Sciatic nerve (tissue), 2 donors: ENCODE measurements at regions not wholly inside any gene's neighbourhood (a gene's known extent, or its start where the extent isn't known, plus 50 kb on each side); places are given as distances from the start of the nearest gene placed in this dataset.

ENCODE experiments used
- ATAC-seq: fragments of 200-7000 bp; cut with Tn5 transposase; one replicate; pipeline ENCODE4 v1.9.1; 2020; ENCODE audit warnings: mild to moderate bottlenecking, moderate library complexity
- DNase-seq: peaks from one replicate; pipeline ENCODE4 v3.0.0-alpha.2; 2020; ENCODE audit warnings: low spot score
- intact Hi-C: fragments of 100-400 bp; cut with DNase I; formaldehyde crosslinking; loops from one replicate; pipeline ENCODE4 v1.14.2; 2022
- donor health status: DM: no; HTN: no; CAD: no.
- donor health status: DM: no; HTN: no; CAD: no.

DNA sequence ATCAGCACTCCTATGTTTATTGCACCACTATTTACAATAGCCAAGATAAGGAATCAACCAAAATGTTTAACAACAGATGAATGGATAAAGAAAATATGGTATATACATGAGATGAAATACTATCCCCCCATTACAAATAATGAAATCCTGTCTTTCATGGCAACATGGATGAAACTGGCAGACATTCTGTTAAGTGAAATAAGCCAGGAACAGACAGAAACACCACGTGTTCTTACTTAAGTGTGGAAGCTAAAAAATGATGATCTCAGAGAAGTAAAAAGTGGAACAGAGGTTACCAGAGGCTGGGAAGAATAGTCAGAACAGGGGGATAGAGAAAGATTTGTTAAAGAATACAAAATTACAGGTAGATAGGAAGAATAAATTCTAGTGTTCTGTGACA, 113.7 kb upstream of the MDM1 start:
- intact Hi-C loops: no loop called here
- DNase-seq: no peak
- ATAC-seq: no peak

- ATAC-seq (no peak), DNase-seq (no peak)
- intact Hi-C loops: no loop called here
Observed at GRCh38 chr12:68446384-68446783, 114.2 kb upstream of the MDM1 start.

DNA sequence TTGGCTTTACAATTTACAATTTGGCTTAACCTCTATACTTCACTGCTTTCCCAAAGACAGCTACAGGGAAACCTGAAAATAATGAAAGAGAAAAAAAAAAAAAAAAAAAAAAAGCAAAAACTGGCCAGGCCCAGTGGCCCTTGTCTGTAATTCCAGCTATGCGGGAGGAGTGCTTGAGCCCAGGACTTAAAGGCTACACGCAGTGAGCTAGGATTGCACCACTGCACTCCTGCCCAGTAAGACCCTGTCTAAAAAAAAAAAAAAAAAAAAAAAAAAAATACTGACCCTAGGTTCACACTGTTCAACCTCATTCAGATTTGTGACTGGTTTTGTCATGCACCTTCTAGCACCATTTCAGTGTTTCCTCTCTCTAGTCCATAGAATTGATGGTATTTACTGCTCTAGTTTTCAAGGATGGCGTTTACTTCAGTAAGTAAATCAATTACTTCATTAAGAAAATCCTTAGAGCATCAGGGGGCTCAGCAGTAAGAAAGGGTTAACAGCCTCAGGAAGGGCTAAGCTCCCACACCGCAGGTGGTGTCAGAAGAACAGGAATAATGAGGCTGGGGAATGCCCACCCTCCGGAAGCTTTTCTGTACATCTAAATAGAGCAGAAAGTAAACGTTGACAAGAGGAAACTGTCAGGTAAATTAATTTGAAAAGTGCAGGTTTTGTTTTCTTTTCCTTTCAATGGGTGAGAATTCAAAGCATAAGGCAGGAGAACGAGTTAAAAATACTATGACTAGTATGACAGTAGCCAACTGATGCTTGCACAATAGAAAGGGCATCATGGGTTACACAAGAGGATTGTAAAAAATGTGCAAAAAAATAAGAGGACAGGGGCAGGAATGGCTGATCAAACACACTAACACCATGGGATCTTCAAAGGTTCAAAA, 115.0 kb upstream of the MDM1 start:
- DNase-seq: no peak
- intact Hi-C loops: no loop called here
- peak; percentile 53 for ATAC-seq

GRCh38 chr12:68447797-68448260, 115.7 kb upstream of the MDM1 start:
- DNase-seq (no peak), ATAC-seq (no peak)
- intact Hi-C loops: no loop called here

- DNase-seq (no peak), ATAC-seq (no peak)
- intact Hi-C loops: no loop called here
Observed at GRCh38 chr12:68449196-68449595, 117.0 kb upstream of the MDM1 start.

DNA sequence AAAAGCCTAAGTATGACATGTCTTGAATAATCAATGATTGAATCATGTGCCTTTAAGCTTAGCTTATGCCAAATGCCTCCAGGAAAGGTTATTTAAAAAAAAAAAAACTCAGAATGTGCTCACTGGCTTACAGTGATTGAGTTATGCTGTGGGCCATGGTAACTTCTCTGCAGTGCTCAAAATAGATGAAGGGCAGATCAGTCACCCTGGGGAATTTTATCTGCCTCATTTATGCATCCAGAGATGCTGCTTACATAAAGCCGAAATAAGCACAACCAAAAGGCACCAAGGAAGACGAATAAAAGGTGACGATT, 118.7 kb upstream of the MDM1 start:
- DNase-seq (no peak), ATAC-seq (no peak)
- intact Hi-C loops: no loop called here

DNA sequence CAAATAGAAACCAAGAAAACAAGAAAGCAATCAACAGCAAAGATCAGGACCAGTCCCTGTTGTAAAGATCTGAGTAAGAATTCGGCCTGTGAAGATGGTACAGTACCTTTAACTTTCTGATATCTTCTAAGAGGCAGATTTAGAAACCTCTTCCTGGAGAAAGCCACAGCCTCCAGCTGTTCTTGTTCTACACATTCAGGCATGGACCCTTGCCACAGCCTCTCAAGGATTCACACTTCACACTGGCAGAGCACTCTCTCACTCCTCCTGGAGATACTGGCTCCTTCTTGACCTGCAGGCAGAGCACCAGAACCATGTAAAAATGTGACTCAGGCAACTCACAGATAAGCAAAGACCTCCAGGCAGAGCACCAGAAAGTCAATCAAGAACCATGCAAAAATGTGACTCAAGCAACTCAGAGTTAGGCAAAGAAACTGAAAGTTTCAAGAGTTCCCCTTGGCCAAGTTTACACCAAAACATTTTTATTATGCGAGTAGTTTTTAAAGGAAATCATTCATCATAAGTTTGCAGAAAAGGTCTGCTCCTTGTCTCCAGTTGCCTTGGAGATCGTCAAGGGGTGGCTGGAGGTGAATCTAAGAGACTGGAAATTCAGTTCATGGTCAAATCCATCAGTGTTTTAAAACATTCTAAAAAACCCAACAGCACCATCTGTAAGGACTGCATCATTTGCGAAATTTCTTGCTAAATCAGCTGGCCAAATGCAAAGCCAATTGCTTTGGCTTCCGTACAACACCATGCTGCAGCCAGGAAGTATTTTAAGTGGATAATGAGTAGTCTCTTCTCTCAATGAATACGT, 119.3 kb upstream of the MDM1 start:
- DNase-seq (peak; percentile 58), ATAC-seq (peak; percentile 82)
- intact Hi-C loops: no loop called here

- DNase-seq (no peak), ATAC-seq (peak; percentile 32)
- intact Hi-C loops: no loop called here
Observed at GRCh38 chr12:68452078-68452715, 120.0 kb upstream of the MDM1 start.

GRCh38 chr12:68453278-68453677, 121.1 kb upstream of the MDM1 start:
- no peak for ATAC-seq
- intact Hi-C loops: no loop called here
- no peak for DNase-seq

- no peak for DNase-seq
- ATAC-seq: no peak
- intact Hi-C loops: no loop called here
Observed at GRCh38 chr12:68453876-68454275, 121.7 kb upstream of the MDM1 start.

DNA sequence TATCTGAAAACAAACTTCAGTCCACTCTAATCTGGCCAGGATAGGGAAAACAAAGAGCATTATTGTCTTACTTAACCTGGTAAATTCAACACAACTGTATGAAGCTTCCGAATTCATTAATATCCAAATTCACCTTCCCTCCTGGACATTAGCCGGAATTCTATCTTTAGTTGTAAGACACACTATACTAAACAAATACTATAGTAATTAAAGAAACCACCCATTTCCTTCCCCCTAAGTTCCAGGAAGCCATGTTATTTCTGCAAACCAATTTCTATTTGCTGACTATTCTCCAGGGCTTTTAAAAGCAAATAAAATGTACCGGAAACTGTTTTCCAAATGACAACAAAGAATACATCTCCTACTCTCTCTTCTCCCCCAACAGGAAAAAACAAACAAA, 122.7 kb upstream of the MDM1 start:
- intact Hi-C loops: no loop called here
- no peak for ATAC-seq
- DNase-seq: no peak

GRCh38 chr12:68455691-68456345, 123.7 kb upstream of the MDM1 start:
- ATAC-seq (no peak), DNase-seq (no peak)
- intact Hi-C loops: no loop called here

- intact Hi-C loops: no loop called here
- ATAC-seq (no peak), DNase-seq (no peak)
Observed at GRCh38 chr12:68458866-68459265, 126.7 kb upstream of the MDM1 start.

DNA sequence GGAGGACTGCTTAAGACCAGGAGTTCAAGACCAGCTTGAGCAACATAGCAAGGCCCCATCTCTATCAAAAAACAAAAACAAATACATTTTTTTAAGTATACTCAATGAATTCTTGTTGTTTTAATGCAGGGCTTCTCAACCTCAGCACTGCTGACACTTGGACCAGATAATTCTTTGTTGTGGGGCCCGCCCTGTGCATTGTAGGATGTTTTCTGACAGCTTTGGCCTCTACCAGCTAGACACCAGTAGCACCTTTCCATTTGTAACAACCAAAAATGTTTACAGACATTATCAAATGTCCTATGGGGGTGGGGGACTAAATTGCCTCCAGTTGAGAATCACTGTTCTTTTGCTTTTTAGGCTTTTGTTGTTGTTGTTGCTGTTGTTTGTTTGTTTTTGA, 128.1 kb upstream of the MDM1 start:
- intact Hi-C loops: no loop called here
- ATAC-seq: no peak
- no peak for DNase-seq

- intact Hi-C loops: no loop called here
- ATAC-seq (no peak), DNase-seq (no peak)
Observed at GRCh38 chr12:68461645-68462044, 129.5 kb upstream of the MDM1 start.

- intact Hi-C loops: no loop called here
- no peak for ATAC-seq
- no peak for DNase-seq
Observed at GRCh38 chr12:68462803-68463202, 130.6 kb upstream of the MDM1 start.

- ATAC-seq: no peak
- intact Hi-C loops: no loop called here
Observed at GRCh38 chr12:68465227-68465626, 133.1 kb upstream of the MDM1 start.

DNA sequence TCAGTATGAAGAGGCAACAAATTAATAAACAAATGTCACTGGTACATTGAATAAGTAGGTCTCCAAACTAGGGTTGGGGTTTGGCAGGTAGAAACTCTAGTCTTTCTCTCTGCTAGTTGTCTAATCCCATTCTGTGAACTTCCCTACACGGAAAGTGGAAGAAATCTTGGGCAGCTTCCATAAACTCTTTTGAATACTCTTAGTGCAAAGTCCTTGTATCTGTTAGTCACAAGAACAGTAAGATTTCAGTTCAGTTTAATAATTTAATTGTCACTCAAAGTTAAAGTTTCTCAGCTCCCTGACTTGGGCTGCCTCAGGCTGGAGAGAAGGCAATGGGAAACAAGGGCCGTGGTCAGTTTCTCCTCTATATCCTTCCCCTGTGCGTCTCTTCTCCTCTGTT, 135.4 kb upstream of the MDM1 start:
- no peak for DNase-seq
- intact Hi-C loops: no loop called here
- ATAC-seq: no peak

More at GRCh38 chr12:68465227-68465626, 133.1 kb upstream of the MDM1 start:
- DNase-seq: no peak

DNA sequence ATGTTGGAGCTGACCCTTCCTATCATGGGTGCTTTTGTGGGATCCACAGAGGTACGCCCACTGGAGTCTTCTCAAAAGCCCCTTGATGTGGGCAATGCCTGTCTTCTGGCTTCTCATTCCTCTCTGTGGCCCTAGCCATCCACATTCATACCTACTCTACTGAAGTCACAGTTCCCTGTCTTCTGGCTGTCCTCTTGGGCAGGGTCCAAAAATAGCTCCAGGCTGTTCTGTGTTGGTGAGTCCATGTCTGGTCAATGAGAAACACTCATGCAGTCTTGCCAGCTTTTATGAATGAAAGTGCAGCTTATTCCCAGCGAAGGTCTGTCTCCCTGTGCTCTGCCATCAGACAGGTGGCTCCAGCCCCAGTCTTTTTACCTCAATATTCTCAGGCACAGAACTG, 135.9 kb upstream of the MDM1 start:
- no peak for DNase-seq
- intact Hi-C loops: no loop called here
- no peak for ATAC-seq
